IMR-90 (cell line): ENCODE measurements at regions not wholly inside any gene's neighbourhood (a gene's known extent, or its start where the extent isn't known, plus 50 kb on each side); places are given as distances from the start of the nearest gene placed in this dataset.

ENCODE experiments used
- ATAC-seq: fragments of 200-7000 bp; cut with Tn5 transposase; 2 replicates; pipeline ENCODE4 v1.9.1; 2020; ENCODE audit warnings: low read depth, mild to moderate bottlenecking, moderate library complexity
- BruUV-seq: library from RNA; stranded (reverse); fragments of 400-500 nt; replicated peaks from 2 replicates; lab custom pipeline; 2021; lab: Mats Ljungman, UMichigan
- CTCF ChIA-PET: fragments of 300-600 bp; formaldehyde crosslinking; extraction: SDS; loops from one replicate; lab custom pipeline; 2021; ENCODE audit warnings: antibody characterized with exemption; lab: Yijun Ruan, JAX
- POLR2A ChIA-PET: fragments of 300-600 bp; sonication (Branson Sonifier 250); formaldehyde crosslinking; loops from one replicate; lab custom pipeline; 2022; ENCODE audit warnings: antibody characterized with exemption; ENCODE audit not compliant: unreplicated experiment; lab: Charles Lee
- DNase-seq: peaks from one replicate; pipeline ENCODE4 v3.0.0; 2013
- H2AFZ ChIP-seq: replicated peaks from 2 replicates; pipeline ENCODE3; 2013; ENCODE audit warnings: low read length, mild to moderate bottlenecking; ENCODE audit not compliant: poor library complexity
- H2AK5ac ChIP-seq: 2 replicates; pipeline ENCODE4 v1.6.1; 2013; ENCODE audit warnings: low read depth, low read length, inconsistent platforms
- H2AK9ac ChIP-seq: replicated peaks from 2 replicates; pipeline ENCODE3; 2013; ENCODE audit warnings: mild to moderate bottlenecking, low read depth, low read length, moderate library complexity; ENCODE audit not compliant: poor library complexity
- H2BK120ac ChIP-seq: 2 replicates; pipeline ENCODE4 v1.6.1; 2013; ENCODE audit warnings: low read depth, low read length, inconsistent platforms
- H2BK15ac ChIP-seq: 3 replicates; pipeline ENCODE4 v1.6.1; 2013; ENCODE audit warnings: low read depth, low read length, inconsistent platforms
- H2BK20ac ChIP-seq: 2 replicates; pipeline ENCODE4 v1.6.1; 2013; ENCODE audit warnings: low read depth, mild to moderate bottlenecking, inconsistent platforms, low read length, moderate library complexity
- H2BK5ac ChIP-seq: 2 replicates; pipeline ENCODE4 v1.6.1; 2013; ENCODE audit warnings: mild to moderate bottlenecking, low read depth, low read length, inconsistent platforms; ENCODE audit not compliant: poor library complexity, severe bottlenecking
- H3K14ac ChIP-seq: replicated peaks from 2 replicates; pipeline ENCODE4 v1.6.1; 2013; ENCODE audit warnings: low read depth, low read length, inconsistent platforms
- H3K18ac ChIP-seq: 2 replicates; pipeline ENCODE4 v1.6.1; 2013; ENCODE audit warnings: low read depth, low read length, control low read depth
- H3K23ac ChIP-seq: 2 replicates; pipeline ENCODE4 v1.6.1; 2013; ENCODE audit warnings: low read depth, low read length, inconsistent platforms
- H3K27ac ChIP-seq: 2 replicates; pipeline ENCODE4 v1.5.1; 2013; ENCODE audit warnings: mild to moderate bottlenecking, control low read depth, low read length; ENCODE audit not compliant: insufficient read depth
- H3K27me3 ChIP-seq: 2 replicates; pipeline ENCODE4 v1.6.1; 2013; ENCODE audit warnings: low read length; ENCODE audit not compliant: control insufficient read depth, insufficient read depth
- H3K36me3 ChIP-seq: 2 replicates; pipeline ENCODE4 v1.6.1; 2013; ENCODE audit warnings: low read length, mixed read lengths; ENCODE audit not compliant: control insufficient read depth, insufficient read depth
- H3K4ac ChIP-seq: 2 replicates; pipeline ENCODE4 v1.6.1; 2013; ENCODE audit warnings: low read depth, low read length, inconsistent platforms
- H3K4me1 ChIP-seq: 2 replicates; pipeline ENCODE4 v1.6.1; 2013; ENCODE audit warnings: low read length, mixed read lengths; ENCODE audit not compliant: control insufficient read depth, insufficient read depth
- H3K4me2 ChIP-seq: 2 replicates; pipeline ENCODE4 v1.6.1; 2013; ENCODE audit warnings: low read depth, mild to moderate bottlenecking, control low read depth, low read length, moderate library complexity
- H3K4me3 ChIP-seq: 2 replicates; pipeline ENCODE4 v1.5.1; 2013; ENCODE audit warnings: low read depth, mild to moderate bottlenecking, control low read depth, low read length, moderate library complexity; ENCODE audit not compliant: insufficient read depth
- H3K56ac ChIP-seq: 2 replicates; pipeline ENCODE4 v1.6.1; 2013; ENCODE audit warnings: low read length, inconsistent platforms; ENCODE audit not compliant: insufficient read depth; ENCODE audit errors: extremely low read depth
- H3K79me1 ChIP-seq, 2 experiments: 2 replicates each; pipeline ENCODE4 v1.6.1; 2013; ENCODE audit warnings: low read length in 2 of 2, inconsistent platforms in 1 of 2, low read depth in 1 of 2
- H3K9ac ChIP-seq: 2 replicates; pipeline ENCODE4 v1.6.1; 2013; ENCODE audit warnings: low read depth, low read length, control low read depth
- H3K9me1 ChIP-seq: 2 replicates; pipeline ENCODE4 v1.6.1; 2013; ENCODE audit warnings: low read length, inconsistent platforms; ENCODE audit not compliant: insufficient read depth
- H3K9me3 ChIP-seq: 2 replicates; pipeline ENCODE4 v1.6.1; 2013; ENCODE audit warnings: low read length; ENCODE audit not compliant: control insufficient read depth, insufficient read depth
- H4K20me1 ChIP-seq: 2 replicates; pipeline ENCODE4 v1.6.1; 2013; ENCODE audit warnings: low read length, inconsistent platforms; ENCODE audit not compliant: insufficient read depth
- H4K5ac ChIP-seq: 2 replicates; pipeline ENCODE4 v1.6.1; 2013; ENCODE audit warnings: mild to moderate bottlenecking, low read depth, low read length, control low read depth
- H4K8ac ChIP-seq, 2 experiments: 2 replicates each; pipeline ENCODE4 v1.6.1; 2013; ENCODE audit warnings: low read depth in 2 of 2, low read length in 2 of 2, control low read depth in 1 of 2, inconsistent platforms in 1 of 2
- H4K91ac ChIP-seq: 2 replicates; pipeline ENCODE4 v1.6.1; 2013; ENCODE audit warnings: low read depth, low read length, inconsistent platforms; ENCODE audit not compliant: insufficient read depth
- BHLHE40 ChIP-seq: fragments of 150-350 bp; IDR thresholded peaks from 2 replicates; pipeline ENCODE4 v1.6.1; 2016; ENCODE audit warnings: mild to moderate bottlenecking, low read depth, low read length
- CEBPB ChIP-seq: IDR thresholded peaks from 2 replicates; pipeline ENCODE4 v1.6.1; 2012; ENCODE audit warnings: low read depth, low read length, improper control_type of control experiment
- CHD1 ChIP-seq: IDR thresholded peaks from 2 replicates; pipeline ENCODE4 v1.6.1; 2012; ENCODE audit warnings: low read depth, low read length, improper control_type of control experiment
- CTCF ChIP-seq: conservative IDR thresholded peaks from 2 replicates; pipeline ENCODE4 v1.5.1; 2012; ENCODE audit warnings: mild to moderate bottlenecking, low read depth, low read length, improper control_type of control experiment
- FOS ChIP-seq: fragments of 150-350 bp; IDR thresholded peaks from 2 replicates; pipeline ENCODE4 v1.6.1; 2016; ENCODE audit warnings: low read depth, low read length
- MAFK ChIP-seq: IDR thresholded peaks from 2 replicates; pipeline ENCODE4 v1.6.1; 2012; ENCODE audit warnings: low read depth, low read length, improper control_type of control experiment
- MAZ ChIP-seq: IDR thresholded peaks from 2 replicates; pipeline ENCODE4 v1.6.1; 2012; ENCODE audit warnings: low read depth, mild to moderate bottlenecking, low read length, improper control_type of control experiment, moderate library complexity, borderline replicate concordance
- MXI1 ChIP-seq: IDR thresholded peaks from 2 replicates; pipeline ENCODE4 v1.6.1; 2012; ENCODE audit warnings: low read depth, mild to moderate bottlenecking, low read length, moderate library complexity, borderline replicate concordance
- NFE2L2 ChIP-seq: fragments of 150-350 bp; IDR thresholded peaks from 2 replicates; pipeline ENCODE4 v1.6.1; 2016; ENCODE audit warnings: low read depth, mild to moderate bottlenecking, low read length
- POLR2A ChIP-seq: IDR thresholded peaks from 2 replicates; pipeline ENCODE4 v1.6.1; 2012; ENCODE audit warnings: mild to moderate bottlenecking, low read depth, low read length
- RAD21 ChIP-seq: IDR thresholded peaks from 2 replicates; pipeline ENCODE4 v1.6.1; 2012; ENCODE audit warnings: low read length, improper control_type of control experiment
- RCOR1 ChIP-seq: IDR thresholded peaks from 2 replicates; pipeline ENCODE4 v1.6.1; 2012; ENCODE audit warnings: mild to moderate bottlenecking, low read length, improper control_type of control experiment; ENCODE audit not compliant: insufficient replicate concordance
- RFX5 ChIP-seq: IDR thresholded peaks from 2 replicates; pipeline ENCODE4 v1.8.0; 2012; ENCODE audit warnings: low read depth, mild to moderate bottlenecking, low read length, moderate library complexity
- SMC3 ChIP-seq: fragments of 150-350 bp; IDR thresholded peaks from 2 replicates; pipeline ENCODE4 v1.6.1; 2016; ENCODE audit warnings: low read depth, mild to moderate bottlenecking, antibody characterized with exemption, low read length, moderate library complexity
- WGBS, 2 experiments: methylation state at CpG; one replicate each; pipeline versions ENCODE4 v1.1.5 to v1.1.7; 2013; ENCODE audit warnings: missing lambda C conversion rate in 2 of 2; ENCODE audit not compliant: insufficient read length in 1 of 2; ENCODE audit errors: extremely low coverage in 2 of 2; 5-methylcytosine and 5-hydroxymethylcytosine counted together
- dilution Hi-C: fragments of 300-500 bp; cut with HindIII; formaldehyde crosslinking; loops from one replicate; pipeline ENCODE4 v1.14.3; 2018; ENCODE audit warnings: low sequenced_read_pairs; ENCODE audit not compliant: unreplicated experiment
- in situ Hi-C: fragments of 300-500 bp; cut with MboI; formaldehyde crosslinking; loops from 3 replicates; pipeline ENCODE4 v1.14.3; 2019; ENCODE audit warnings: low sequenced_read_pairs, inconsistent platforms, mixed read lengths
- intact Hi-C: fragments of 100-400 bp; cut with micrococcal nuclease; formaldehyde crosslinking; loops from 2 replicates; pipeline ENCODE4 v1.10.0; 2022
- TF ChIP-seq, protein P1 (sequence below): fragments of 150-350 bp; IDR thresholded peaks from 2 replicates; pipeline ENCODE4 v1.6.1; 2016; ENCODE audit warnings: low read depth, mild to moderate bottlenecking, low read length, moderate library complexity, borderline replicate concordance
- TF ChIP-seq, protein P2 (sequence below): fragments of 150-350 bp; IDR thresholded peaks from 2 replicates; pipeline ENCODE4 v1.6.1; 2017; ENCODE audit warnings: mild to moderate bottlenecking, antibody characterized with exemption, low read length, low read depth

DNA sequence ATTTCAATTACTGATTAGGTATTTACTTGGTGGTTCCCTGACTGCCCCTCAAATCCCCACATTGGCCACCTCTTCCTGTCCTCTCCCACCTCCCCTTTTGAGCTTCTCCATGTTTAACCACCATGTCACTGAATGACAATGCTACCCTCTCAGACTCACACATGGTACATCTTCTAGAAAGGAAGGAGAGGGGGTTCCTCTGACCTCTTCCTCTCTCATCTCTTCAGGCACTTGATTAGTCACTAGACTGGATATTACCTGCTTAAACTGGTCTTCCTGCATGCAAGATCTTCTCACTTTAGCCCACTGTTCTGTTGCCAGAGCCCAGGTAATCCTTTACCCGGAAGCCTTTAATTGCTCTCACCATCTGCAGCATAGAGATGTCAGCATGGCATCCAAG, 64.9 kb downstream of the DIPK2A start:
- POLR2A ChIA-PET, result no interaction called here
- H4K5ac ChIP-seq, result no peak overlapping the region
- no peaks in the 10 kb centered on the region for H3K9me3 ChIP-seq
- no peak overlapping the region for H3K4me2 ChIP-seq
- no peak overlapping the region for H3K14ac ChIP-seq
- H3K27me3 ChIP-seq, result no peaks in the 10 kb centered on the region
- no peak overlapping the region for H2AFZ ChIP-seq
- DNase-seq (no peak), ATAC-seq (no peak)
- H2BK120ac ChIP-seq, result no peak overlapping the region
- H3K23ac ChIP-seq, result no peak overlapping the region
- no peak for TF ChIP-seq BHLHE40
- no peak for TF ChIP-seq RAD21
- TF ChIP-seq RCOR1, result no peak
- no peak for TF ChIP-seq POLR2A
- TF ChIP-seq MAFK, result no peak
- TF ChIP-seq MXI1, result no peak
- TF ChIP-seq NFE2L2, result no peak
- no peak for TF ChIP-seq SMC3
- no peak for TF ChIP-seq CTCF
- no peak for TF ChIP-seq CEBPB
- no peak for TF ChIP-seq MAZ
- TF ChIP-seq, protein P1, sequence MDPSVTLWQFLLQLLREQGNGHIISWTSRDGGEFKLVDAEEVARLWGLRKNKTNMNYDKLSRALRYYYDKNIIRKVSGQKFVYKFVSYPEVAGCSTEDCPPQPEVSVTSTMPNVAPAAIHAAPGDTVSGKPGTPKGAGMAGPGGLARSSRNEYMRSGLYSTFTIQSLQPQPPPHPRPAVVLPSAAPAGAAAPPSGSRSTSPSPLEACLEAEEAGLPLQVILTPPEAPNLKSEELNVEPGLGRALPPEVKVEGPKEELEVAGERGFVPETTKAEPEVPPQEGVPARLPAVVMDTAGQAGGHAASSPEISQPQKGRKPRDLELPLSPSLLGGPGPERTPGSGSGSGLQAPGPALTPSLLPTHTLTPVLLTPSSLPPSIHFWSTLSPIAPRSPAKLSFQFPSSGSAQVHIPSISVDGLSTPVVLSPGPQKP, result no peak
- TF ChIP-seq, protein P2, sequence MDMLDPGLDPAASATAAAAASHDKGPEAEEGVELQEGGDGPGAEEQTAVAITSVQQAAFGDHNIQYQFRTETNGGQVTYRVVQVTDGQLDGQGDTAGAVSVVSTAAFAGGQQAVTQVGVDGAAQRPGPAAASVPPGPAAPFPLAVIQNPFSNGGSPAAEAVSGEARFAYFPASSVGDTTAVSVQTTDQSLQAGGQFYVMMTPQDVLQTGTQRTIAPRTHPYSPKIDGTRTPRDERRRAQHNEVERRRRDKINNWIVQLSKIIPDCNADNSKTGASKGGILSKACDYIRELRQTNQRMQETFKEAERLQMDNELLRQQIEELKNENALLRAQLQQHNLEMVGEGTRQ, result no peak
- TF ChIP-seq RFX5, result no peak
- no peak for TF ChIP-seq CHD1
- TF ChIP-seq FOS, result no peak
- H3K9ac ChIP-seq, result no peak overlapping the region
- no CpG with 5 or more reads among the region's 1 CpG for WGBS, 2 experiments
- H3K9me1 ChIP-seq, result no peaks in the 10 kb centered on the region
- H3K18ac ChIP-seq, result no peak overlapping the region
- no peak overlapping the region for H2BK5ac ChIP-seq
- intact Hi-C loops, result no loop called here
- no peak overlapping the region for H3K27ac ChIP-seq
- no peak overlapping the region for H2BK15ac ChIP-seq
- in situ Hi-C loops, result no loop called here
- CTCF ChIA-PET, result no interaction called here
- no TSS peak for BruUV-seq
- H2BK20ac ChIP-seq, result no peak overlapping the region
- no peaks in the 10 kb centered on the region for H4K20me1 ChIP-seq
- no peak overlapping the region for H4K8ac ChIP-seq
- H4K91ac ChIP-seq, result no peak overlapping the region
- H3K4me3 ChIP-seq, result no peak overlapping the region
- no peaks in the 10 kb centered on the region for H3K79me1 ChIP-seq
- H3K4me1 ChIP-seq, result peaks cover 4% of the 10 kb centered on the region; the same call in 1 of the 2 replicates
- no peak overlapping the region for H2AK5ac ChIP-seq
- H2AK9ac ChIP-seq, result no peak overlapping the region
- H3K4ac ChIP-seq, result no peak overlapping the region
- dilution Hi-C loops, result no loop called here
- H3K56ac ChIP-seq, result no peak overlapping the region
- no peaks in the 10 kb centered on the region for H3K36me3 ChIP-seq
